Thyroid gland (tissue), 4 donors: ENCODE measurements at regions not wholly inside any gene's neighbourhood (a gene's known extent, or its start where the extent isn't known, plus 50 kb on each side); places are given as distances from the start of the nearest gene placed in this dataset.

Experiments
- POLR2A ChIP-seq, 2 donors: fragments of 450-650 bp; IDR thresholded peaks; one replicate each; pipeline ENCODE4 v1.6.1; 2017; ENCODE audit warnings: antibody characterized with exemption in 2 of 2, mild to moderate bottlenecking in 2 of 2, moderate library complexity in 1 of 2
- TF ChIP-seq, protein P1 (sequence below), 6 experiments: fragments of 200-600 bp in 3 of 6; fragments of 450-650 bp in 3 of 6; sonication (generic) in 3 of 6; IDR thresholded peaks; one replicate each; pipeline ENCODE4 v1.5.1; 2016 to 2019; ENCODE audit warnings: antibody characterized with exemption in 6 of 6, mild to moderate bottlenecking in 2 of 6, inconsistent platforms in 1 of 6, moderate library complexity in 1 of 6

DNA sequence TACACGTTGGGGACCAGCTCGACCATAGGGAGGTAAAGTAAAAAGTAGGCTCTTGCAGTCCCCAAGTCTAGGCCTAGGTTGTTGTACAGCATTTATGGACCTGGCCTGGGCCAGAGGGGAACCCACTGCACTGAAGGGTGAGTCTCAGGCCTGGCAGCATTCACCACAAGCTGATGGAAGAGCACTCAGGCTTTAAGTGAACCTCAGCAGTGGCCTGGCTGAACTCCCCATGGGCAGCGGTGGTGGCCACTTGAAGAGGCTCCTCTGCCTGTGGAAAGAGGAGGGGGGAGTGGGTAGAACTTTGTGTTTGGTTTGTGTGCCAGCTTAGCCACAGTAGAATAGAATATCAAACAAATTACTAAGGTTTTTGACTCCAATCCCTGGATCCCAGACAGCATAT lies 176.2 kb upstream of the PRMT6 start:
- TF ChIP-seq, protein P1, sequence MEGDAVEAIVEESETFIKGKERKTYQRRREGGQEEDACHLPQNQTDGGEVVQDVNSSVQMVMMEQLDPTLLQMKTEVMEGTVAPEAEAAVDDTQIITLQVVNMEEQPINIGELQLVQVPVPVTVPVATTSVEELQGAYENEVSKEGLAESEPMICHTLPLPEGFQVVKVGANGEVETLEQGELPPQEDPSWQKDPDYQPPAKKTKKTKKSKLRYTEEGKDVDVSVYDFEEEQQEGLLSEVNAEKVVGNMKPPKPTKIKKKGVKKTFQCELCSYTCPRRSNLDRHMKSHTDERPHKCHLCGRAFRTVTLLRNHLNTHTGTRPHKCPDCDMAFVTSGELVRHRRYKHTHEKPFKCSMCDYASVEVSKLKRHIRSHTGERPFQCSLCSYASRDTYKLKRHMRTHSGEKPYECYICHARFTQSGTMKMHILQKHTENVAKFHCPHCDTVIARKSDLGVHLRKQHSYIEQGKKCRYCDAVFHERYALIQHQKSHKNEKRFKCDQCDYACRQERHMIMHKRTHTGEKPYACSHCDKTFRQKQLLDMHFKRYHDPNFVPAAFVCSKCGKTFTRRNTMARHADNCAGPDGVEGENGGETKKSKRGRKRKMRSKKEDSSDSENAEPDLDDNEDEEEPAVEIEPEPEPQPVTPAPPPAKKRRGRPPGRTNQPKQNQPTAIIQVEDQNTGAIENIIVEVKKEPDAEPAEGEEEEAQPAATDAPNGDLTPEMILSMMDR (IDR thresholded peaks at IDR 0.05): no peak
- no peak for TF ChIP-seq POLR2A (IDR thresholded peaks at IDR 0.05)
